Stimulated activated CD8-positive, alpha-beta memory T cell treated with anti-CD3 and anti-CD28 coated beads, Interleukin-12 subunit alpha, Interleukin-12 subunit beta, amount 100 ng/mL, for 24 hours (primary cell): ENCODE measurements at regions not wholly inside any gene's neighbourhood (a gene's known extent, or its start where the extent isn't known, plus 50 kb on each side); places are given as distances from the start of the nearest gene placed in this dataset.
"Not testable (repeated sequence)": the region's sequence is repeated elsewhere in the genome, so short reads cannot be mapped to it uniquely, and the experiment has no call there.

Source experiments
- DNase-seq: peaks from one replicate; pipeline ENCODE4 v3.0.0-alpha.2; 2020; ENCODE audit errors: extremely low read depth

DNA sequence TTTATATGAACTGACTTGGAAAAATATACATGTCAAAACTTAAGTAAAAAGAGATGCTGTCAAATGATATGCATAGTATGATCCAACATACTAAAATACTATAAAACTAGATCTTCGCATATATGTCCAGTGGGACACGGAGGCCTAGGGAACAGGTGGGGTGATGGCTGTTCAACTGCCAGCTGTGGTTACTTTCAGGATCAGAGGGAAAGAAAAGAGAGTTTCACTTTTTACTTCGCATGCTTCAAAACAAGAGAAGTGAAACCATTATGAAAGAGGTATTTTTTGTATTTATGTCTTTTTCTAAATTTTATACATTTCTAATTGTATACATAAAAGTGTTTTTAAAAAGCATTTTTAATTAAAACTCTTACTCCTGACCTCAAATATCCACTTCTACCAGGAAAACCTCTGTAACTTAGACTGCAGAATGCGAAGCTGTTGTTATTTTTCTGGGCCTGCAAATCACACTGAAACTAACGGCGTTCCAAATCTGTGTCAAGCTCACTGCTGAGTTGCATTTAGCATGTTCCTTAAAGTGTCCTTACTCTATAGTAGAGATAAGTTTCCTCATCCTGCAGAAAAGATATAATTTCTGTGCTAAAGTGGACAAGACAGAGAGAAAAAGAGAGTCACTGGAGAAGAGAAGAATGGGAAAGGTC lies 97.8 kb upstream of the SLC35G4 start:
- no peak for DNase-seq

- no peak for DNase-seq
These were observed 102.5 kb upstream of the SLC35G4 start for GRCh38 chr18:11506856-11507255.

DNA sequence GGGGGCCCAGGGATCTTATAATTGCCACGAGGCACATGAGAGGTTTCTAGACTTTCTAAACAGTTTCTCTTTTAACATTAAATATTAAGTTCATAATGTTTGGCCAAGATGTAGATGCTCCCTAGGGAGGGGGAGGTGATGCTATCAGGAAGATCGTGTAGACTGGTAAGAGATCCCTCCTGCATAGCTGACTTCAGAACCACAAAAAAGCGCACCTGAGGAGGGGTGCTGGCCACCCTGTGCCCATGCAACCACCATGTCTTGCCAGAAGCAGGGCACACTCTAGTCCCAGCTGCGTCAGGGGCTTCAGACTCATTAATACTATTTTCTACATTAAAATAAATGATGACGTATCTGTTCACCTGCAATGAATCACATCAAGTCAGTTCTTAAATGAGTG lies 103.4 kb upstream of the SLC35G4 start:
- no peak for DNase-seq

- no peak for DNase-seq
These were observed 104.4 kb upstream of the SLC35G4 start for GRCh38 chr18:11504962-11505361.

DNA sequence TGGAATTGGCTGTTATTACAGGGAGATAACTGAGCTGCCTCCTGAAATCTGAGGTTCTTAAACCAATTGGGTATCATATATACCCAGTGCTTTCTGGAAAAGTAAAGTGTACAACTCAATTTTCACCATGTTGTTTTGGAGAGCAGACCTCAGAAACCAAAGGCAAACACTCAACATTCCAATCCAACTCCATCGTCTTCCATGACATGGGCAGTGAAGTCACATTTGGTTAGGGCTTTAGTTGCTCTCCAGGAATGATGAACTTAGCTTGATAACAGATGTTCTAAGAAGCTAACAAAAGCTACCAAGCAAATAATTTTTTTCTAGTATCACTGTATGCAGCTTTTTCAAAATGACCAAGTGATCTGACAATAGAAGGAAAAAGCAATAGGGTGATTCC lies 107.0 kb upstream of the SLC35G4 start:
- DNase-seq = no peak

DNA sequence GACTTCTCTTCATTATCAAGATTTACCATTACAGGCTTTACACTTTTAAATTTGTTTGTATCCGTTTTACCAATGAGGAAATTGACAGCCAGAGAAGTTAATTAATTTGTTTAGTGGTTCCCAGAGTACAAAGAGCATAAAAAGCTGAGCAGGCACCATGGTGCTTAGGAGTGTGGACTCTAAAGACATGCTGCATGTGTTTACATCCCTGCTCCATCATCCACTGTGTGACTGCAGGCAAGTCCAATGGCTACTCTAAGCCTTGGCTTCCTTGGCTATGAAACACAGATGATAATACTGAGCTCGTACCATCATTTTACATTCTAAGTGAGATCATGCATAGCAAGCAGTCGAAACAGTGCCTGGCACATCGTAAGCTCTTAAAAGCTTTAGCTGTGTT lies 108.0 kb upstream of the SLC35G4 start:
- DNase-seq = no peak

- no peak for DNase-seq
These were observed 109.0 kb upstream of the SLC35G4 start for GRCh38 chr18:11500153-11501122.

DNA sequence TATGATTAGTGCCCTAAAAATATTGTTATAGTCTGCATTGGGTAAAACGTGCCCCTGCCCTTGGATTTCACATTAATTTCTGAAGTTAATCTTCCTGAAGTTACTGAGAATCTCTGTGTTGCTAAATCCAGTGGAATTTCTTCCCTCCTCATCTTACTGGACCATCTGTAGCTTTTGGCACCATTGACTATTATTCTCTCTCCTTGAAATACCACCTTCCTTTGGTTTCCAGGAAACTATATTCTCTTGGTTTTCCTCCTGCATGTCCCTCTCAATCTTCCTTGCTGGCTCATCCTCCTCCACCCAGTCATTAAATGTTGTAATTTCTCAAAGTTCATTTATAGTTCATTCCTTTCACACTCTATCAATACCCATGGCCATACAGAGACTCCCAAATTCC lies 110.6 kb upstream of the SLC35G4 start:
- DNase-seq = no peak

DNA sequence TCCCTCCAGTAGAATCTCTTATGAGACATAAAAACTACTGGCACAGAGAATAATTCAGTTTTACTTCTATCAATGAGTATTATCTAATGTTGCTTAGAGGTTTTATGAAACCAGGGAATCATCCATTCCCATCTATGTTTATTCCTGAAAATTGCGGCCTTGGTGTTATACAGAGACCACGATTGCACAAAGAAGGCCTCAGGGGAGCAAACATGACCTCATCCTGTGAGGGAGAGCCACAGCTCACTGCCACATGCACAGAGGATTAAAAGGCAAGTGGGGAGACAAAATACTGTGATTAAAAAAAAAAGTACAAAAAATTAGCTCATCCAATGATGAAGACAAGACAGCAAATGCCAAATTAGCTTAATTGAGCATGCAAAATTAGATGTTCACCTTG lies 111.8 kb upstream of the SLC35G4 start:
- no peak for DNase-seq

- DNase-seq = no peak
These were observed 112.7 kb upstream of the SLC35G4 start for GRCh38 chr18:11496526-11497172.

DNA sequence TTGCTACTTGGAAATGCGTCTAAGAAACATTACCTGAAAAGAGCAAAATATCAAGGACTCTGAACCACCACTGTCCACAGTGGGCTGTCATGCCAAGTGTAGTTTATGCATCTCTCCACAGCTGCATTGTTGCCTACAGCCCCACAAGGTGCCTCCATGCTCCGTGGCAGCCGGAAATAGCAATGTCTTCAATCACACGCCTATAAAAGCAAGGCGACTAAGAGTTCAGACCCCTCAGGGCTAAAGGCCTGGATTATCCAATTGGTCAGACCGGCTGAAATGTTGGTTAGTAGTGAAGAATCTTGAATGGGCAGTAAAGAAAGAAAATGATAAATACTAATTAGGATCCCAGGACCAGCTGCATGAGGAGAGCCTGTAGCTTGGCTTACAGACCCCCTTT lies 114.0 kb upstream of the SLC35G4 start:
- no peak for DNase-seq

- DNase-seq = no peak
These were observed 115.3 kb upstream of the SLC35G4 start for GRCh38 chr18:11494107-11494506.

- DNase-seq = no peak
These were observed 120.0 kb upstream of the SLC35G4 start for GRCh38 chr18:11489266-11489899.

GRCh38 chr18:11488175-11488574 lies 121.2 kb upstream of the SLC35G4 start:
- no peak for DNase-seq

DNA sequence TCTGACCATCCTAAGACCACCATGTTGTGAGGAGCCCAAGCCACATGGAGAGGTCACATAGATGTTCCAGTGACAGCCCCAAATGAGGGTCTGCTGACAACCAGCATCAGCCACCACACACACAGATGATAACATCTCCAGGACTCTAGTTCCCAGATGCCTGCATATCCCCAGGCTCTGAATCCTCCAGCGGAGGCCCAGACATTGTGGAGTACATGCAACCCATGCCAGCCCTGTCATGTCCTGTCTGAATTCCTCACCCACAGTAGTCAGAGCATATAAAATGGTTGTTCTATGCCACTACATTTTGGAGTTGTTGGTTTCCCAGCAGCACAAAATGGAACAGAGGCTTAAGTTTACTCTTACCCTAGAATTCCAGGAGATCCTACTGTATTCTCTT lies 122.0 kb upstream of the SLC35G4 start:
- DNase-seq = no peak

DNA sequence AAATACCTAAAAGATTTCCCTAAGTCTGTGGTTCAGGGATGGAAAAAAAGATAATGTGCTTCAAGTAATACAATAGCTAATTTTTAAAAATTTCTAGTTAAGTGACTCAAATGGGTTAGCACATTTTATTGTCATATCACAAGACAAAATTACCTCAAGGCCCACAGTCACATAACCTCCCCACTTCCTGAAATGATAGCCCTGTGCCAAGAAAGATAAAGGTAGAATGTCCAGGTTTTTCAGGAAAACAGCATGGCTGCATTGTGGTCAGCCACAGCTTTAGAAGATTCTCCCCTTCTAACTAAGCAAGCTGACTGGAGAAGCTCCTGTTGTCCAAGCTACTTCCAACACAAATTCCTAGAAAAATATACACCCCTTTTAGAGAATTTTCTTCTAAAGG lies 127.1 kb upstream of the SLC35G4 start:
- DNase-seq = no peak

- DNase-seq = no peak
These were observed 128.7 kb upstream of the SLC35G4 start for GRCh38 chr18:11480692-11481091.

- not testable (repeated sequence) for DNase-seq
These were observed 130.4 kb upstream of the SLC35G4 start for GRCh38 chr18:11479031-11479430.

GRCh38 chr18:11470941-11471340 lies 138.5 kb upstream of the SLC35G4 start:
- no peak for DNase-seq

DNA sequence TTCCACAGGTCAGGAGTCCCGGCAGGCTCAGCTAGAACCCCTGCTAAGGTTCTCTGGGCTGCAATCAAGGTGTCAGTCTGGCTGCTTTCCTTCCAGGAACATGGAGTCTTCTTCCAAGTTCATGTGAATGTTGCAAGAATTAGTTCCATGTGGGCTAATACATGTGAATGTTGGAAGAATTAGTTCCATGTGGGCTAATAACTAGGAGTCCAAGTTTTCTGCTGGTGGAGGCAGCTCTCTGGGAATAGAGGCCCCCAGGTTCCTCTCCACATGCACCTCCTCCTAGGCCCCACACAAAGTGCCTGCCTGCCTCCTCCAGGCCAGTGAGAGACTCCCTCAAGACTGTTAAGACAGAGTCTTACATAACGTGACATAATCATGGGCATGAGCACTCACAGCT lies 140.8 kb upstream of the SLC35G4 start:
- no peak for DNase-seq

- no peak for DNase-seq
These were observed 141.3 kb upstream of the SLC35G4 start for GRCh38 chr18:11468120-11468519.

GRCh38 chr18:11467611-11468010 lies 141.8 kb upstream of the SLC35G4 start:
- no peak for DNase-seq
